ENCODE measurements at regions not wholly inside any gene's neighbourhood (a gene's known extent, or its start where the extent isn't known, plus 50 kb on each side); places are given as distances from the start of the nearest gene placed in this dataset.

- TF ChIP-seq, protein P1, sequence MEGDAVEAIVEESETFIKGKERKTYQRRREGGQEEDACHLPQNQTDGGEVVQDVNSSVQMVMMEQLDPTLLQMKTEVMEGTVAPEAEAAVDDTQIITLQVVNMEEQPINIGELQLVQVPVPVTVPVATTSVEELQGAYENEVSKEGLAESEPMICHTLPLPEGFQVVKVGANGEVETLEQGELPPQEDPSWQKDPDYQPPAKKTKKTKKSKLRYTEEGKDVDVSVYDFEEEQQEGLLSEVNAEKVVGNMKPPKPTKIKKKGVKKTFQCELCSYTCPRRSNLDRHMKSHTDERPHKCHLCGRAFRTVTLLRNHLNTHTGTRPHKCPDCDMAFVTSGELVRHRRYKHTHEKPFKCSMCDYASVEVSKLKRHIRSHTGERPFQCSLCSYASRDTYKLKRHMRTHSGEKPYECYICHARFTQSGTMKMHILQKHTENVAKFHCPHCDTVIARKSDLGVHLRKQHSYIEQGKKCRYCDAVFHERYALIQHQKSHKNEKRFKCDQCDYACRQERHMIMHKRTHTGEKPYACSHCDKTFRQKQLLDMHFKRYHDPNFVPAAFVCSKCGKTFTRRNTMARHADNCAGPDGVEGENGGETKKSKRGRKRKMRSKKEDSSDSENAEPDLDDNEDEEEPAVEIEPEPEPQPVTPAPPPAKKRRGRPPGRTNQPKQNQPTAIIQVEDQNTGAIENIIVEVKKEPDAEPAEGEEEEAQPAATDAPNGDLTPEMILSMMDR (IDR thresholded peaks at IDR 0.05), result no peak
- no peak for TF ChIP-seq POLR2A (IDR thresholded peaks at IDR 0.05)
Observed at GRCh38 chr16:26464576-26465266, 602.0 kb upstream of the C16orf82 start.
